Skeletal muscle tissue (tissue), 3 donors: ENCODE measurements at regions not wholly inside any gene's neighbourhood (a gene's known extent, or its start where the extent isn't known, plus 50 kb on each side); places are given as distances from the start of the nearest gene placed in this dataset.

ENCODE experiments used
- H3K27ac ChIP-seq: one replicate; pipeline ENCODE4 v1.7.0; 2013; ENCODE audit warnings: mild to moderate bottlenecking, low read depth, low read length, inconsistent platforms
- H3K27me3 ChIP-seq, 3 donors: one replicate each; pipeline ENCODE4 v1.7.0; 2013; ENCODE audit warnings: low read length in 3 of 3; ENCODE audit not compliant: control insufficient read depth in 3 of 3, insufficient read depth in 3 of 3
- H3K36me3 ChIP-seq, 3 donors: one replicate each; pipeline ENCODE4 v1.7.0; 2013; ENCODE audit warnings: low read length in 3 of 3; ENCODE audit not compliant: control insufficient read depth in 3 of 3, insufficient read depth in 3 of 3
- H3K4me1 ChIP-seq, 3 donors: one replicate each; pipeline ENCODE4 v1.7.0; 2013; ENCODE audit warnings: low read length in 3 of 3, mild to moderate bottlenecking in 3 of 3; ENCODE audit not compliant: control insufficient read depth in 3 of 3, insufficient read depth in 3 of 3
- H3K4me3 ChIP-seq, 3 donors: one replicate each; pipeline ENCODE4 v1.7.0; 2013; ENCODE audit warnings: low read length in 3 of 3
- H3K9ac ChIP-seq, 3 donors: one replicate each; pipeline ENCODE4 v1.7.0; 2013; ENCODE audit warnings: low read length in 3 of 3, mild to moderate bottlenecking in 3 of 3, moderate library complexity in 2 of 3, low read depth in 1 of 3
- H3K9me3 ChIP-seq, 3 donors: one replicate each; pipeline ENCODE4 v1.7.0; 2013; ENCODE audit warnings: low read length in 3 of 3; ENCODE audit not compliant: control insufficient read depth in 3 of 3
- donor health status: Osteomylitis.

GRCh38 chr4:89579771-89580170, 257.2 kb downstream of the SNCA start:
- Histone ChIP-seq H3K27ac (no peak overlapping the region), H3K9ac (no peak overlapping the region), H3K9me3 (no peaks in the 10 kb centered on the region), H3K4me1 (no peaks in the 10 kb centered on the region), H3K36me3 (no peaks in the 10 kb centered on the region), H3K27me3 (no peaks in the 10 kb centered on the region), H3K4me3 (no peak overlapping the region)

GRCh38 chr4:89576246-89576645, 260.7 kb downstream of the SNCA start:
- H3K27me3 ChIP-seq = no peaks in the 10 kb centered on the region
- H3K27ac ChIP-seq = no peak overlapping the region
- no peaks in the 10 kb centered on the region for H3K36me3 ChIP-seq
- H3K4me3 ChIP-seq = no peak overlapping the region
- H3K4me1 ChIP-seq = no peaks in the 10 kb centered on the region
- no peaks in the 10 kb centered on the region for H3K9me3 ChIP-seq
- H3K9ac ChIP-seq = no peak overlapping the region

GRCh38 chr4:89575840-89576239, 261.1 kb downstream of the SNCA start:
- Histone ChIP-seq H3K9me3 (no peaks in the 10 kb centered on the region), H3K4me1 (no peaks in the 10 kb centered on the region), H3K9ac (no peak overlapping the region), H3K4me3 (no peak overlapping the region), H3K27ac (no peak overlapping the region), H3K27me3 (no peaks in the 10 kb centered on the region), H3K36me3 (no peaks in the 10 kb centered on the region)

GRCh38 chr4:89574176-89574575, 262.8 kb downstream of the SNCA start:
- Histone ChIP-seq H3K4me1 (no peaks in the 10 kb centered on the region), H3K9ac (no peak overlapping the region), H3K27me3 (no peaks in the 10 kb centered on the region), H3K4me3 (no peak overlapping the region), H3K9me3 (no peaks in the 10 kb centered on the region), H3K27ac (no peak overlapping the region), H3K36me3 (no peaks in the 10 kb centered on the region)

GRCh38 chr4:89573656-89574055, 263.3 kb downstream of the SNCA start:
- Histone ChIP-seq H3K27me3 (no peaks in the 10 kb centered on the region), H3K9ac (no peak overlapping the region), H3K36me3 (no peaks in the 10 kb centered on the region), H3K4me3 (no peak overlapping the region), H3K27ac (no peak overlapping the region), H3K4me1 (no peaks in the 10 kb centered on the region), H3K9me3 (no peaks in the 10 kb centered on the region)

- no peaks in the 10 kb centered on the region for H3K27me3 ChIP-seq
- no peaks in the 10 kb centered on the region for H3K9me3 ChIP-seq
- H3K27ac ChIP-seq = no peak overlapping the region
- no peaks in the 10 kb centered on the region for H3K4me1 ChIP-seq
- H3K4me3 ChIP-seq = no peak overlapping the region
- no peaks in the 10 kb centered on the region for H3K36me3 ChIP-seq
- H3K9ac ChIP-seq = no peak overlapping the region
Observed at GRCh38 chr4:89572224-89572858, 264.6 kb downstream of the SNCA start.

GRCh38 chr4:89570931-89571330, 263.3 kb upstream of the GPRIN3 start:
- H3K9ac ChIP-seq = no peak overlapping the region
- no peaks in the 10 kb centered on the region for H3K9me3 ChIP-seq
- no peaks in the 10 kb centered on the region for H3K36me3 ChIP-seq
- H3K27ac ChIP-seq = no peak overlapping the region
- no peaks in the 10 kb centered on the region for H3K4me1 ChIP-seq
- no peak overlapping the region for H3K4me3 ChIP-seq
- no peaks in the 10 kb centered on the region for H3K27me3 ChIP-seq

GRCh38 chr4:89567936-89568335, 260.3 kb upstream of the GPRIN3 start:
- no peak overlapping the region for H3K27ac ChIP-seq
- H3K27me3 ChIP-seq = no peaks in the 10 kb centered on the region
- no peaks in the 10 kb centered on the region for H3K36me3 ChIP-seq
- no peak overlapping the region for H3K4me3 ChIP-seq
- no peak overlapping the region for H3K9ac ChIP-seq
- H3K9me3 ChIP-seq = no peaks in the 10 kb centered on the region
- H3K4me1 ChIP-seq = no peaks in the 10 kb centered on the region

GRCh38 chr4:89563431-89563830, 255.8 kb upstream of the GPRIN3 start:
- Histone ChIP-seq H3K4me3 (no peak overlapping the region), H3K9ac (no peak overlapping the region), H3K36me3 (no peaks in the 10 kb centered on the region), H3K9me3 (no peaks in the 10 kb centered on the region), H3K27ac (no peak overlapping the region), H3K4me1 (no peaks in the 10 kb centered on the region), H3K27me3 (no peaks in the 10 kb centered on the region)

- no peak overlapping the region for H3K27ac ChIP-seq
- H3K27me3 ChIP-seq = no peaks in the 10 kb centered on the region
- no peaks in the 10 kb centered on the region for H3K9me3 ChIP-seq
- no peak overlapping the region for H3K4me3 ChIP-seq
- no peaks in the 10 kb centered on the region for H3K4me1 ChIP-seq
- no peaks in the 10 kb centered on the region for H3K36me3 ChIP-seq
- no peak overlapping the region for H3K9ac ChIP-seq
Observed at GRCh38 chr4:89562746-89563145, 255.1 kb upstream of the GPRIN3 start.

GRCh38 chr4:89561048-89561447, 253.4 kb upstream of the GPRIN3 start:
- Histone ChIP-seq H3K27ac (no peak overlapping the region), H3K4me1 (no peaks in the 10 kb centered on the region), H3K9ac (no peak overlapping the region), H3K36me3 (no peaks in the 10 kb centered on the region), H3K4me3 (no peak overlapping the region), H3K27me3 (no peaks in the 10 kb centered on the region), H3K9me3 (no peaks in the 10 kb centered on the region)
